Astrocyte of the spinal cord (primary cell): ENCODE measurements at regions not wholly inside any gene's neighbourhood (a gene's known extent, or its start where the extent isn't known, plus 50 kb on each side); places are given as distances from the start of the nearest gene placed in this dataset.

Experiments used
- DNase-seq: peaks from one replicate; pipeline ENCODE4 v3.0.0; 2011; ENCODE audit warnings: low read depth, low spot score
- H3K4me3 ChIP-seq: 2 replicates; pipeline ENCODE4 v1.5.1; 2011; ENCODE audit warnings: low read depth, mild to moderate bottlenecking, low read length, moderate library complexity
- in situ Hi-C: cut with HindIII; loops from 2 replicates; pipeline ENCODE4 v1.10.0; 2017; ENCODE audit warnings: low sequenced_read_pairs
- TF ChIP-seq, protein P1 (sequence below): IDR thresholded peaks from 2 replicates; pipeline ENCODE4 v1.5.1; 2012; ENCODE audit warnings: low read depth, mild to moderate bottlenecking, low read length, inconsistent platforms

DNA sequence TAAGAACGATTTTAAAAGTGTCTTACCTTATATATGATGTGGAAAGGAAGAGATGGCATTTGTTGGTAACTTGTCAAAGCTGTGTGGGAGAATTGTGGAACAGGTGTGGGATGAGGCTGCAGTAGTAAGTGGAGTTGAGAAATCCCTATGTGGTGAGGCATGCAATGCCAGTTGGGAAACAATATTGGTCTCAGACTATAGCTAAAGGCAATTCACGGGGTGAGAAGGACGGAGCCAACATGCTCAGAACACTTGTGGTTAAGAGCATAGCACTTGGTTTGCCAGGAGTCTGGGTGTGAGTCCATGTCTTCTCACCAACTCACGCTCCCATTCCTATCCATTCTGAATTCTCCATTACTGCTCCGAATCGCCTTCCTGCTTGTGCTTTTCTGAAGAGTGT lies 615.6 kb upstream of the ADAMTS9 start:
- in situ Hi-C loops, result no loop called here

DNA sequence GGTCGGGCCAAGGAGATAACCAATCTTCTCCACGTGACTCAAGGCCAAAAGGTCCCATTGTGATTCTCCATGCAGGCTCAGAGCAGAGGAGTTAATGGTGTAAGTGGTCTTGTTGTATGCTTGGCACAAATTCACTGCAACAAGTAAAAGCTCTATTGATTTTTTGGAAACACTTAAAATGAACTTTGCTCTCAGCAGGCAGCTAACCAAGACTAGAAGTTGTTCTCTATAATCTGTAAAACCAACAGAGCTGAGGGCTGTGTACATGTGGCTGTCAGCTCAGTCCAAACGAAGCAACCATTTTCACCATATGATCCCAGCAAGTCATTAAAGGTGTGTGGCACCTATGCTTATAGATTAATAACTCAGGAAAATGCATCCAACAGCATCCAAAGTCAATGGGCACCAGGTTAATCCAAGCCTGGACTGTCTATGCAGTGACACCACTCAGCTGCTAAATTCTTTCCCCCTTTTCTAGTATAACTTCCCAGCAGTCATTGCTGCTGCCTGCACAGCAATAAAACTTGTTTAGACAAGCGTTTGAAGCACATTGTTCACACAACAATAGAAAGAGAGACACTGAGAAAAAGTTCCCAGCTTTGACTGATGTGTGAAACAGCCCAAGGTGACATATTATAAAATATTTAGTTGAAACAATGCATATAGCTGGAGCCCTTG lies 603.8 kb upstream of the ADAMTS9 start:
- in situ Hi-C loops, result no loop called here
- DNase-seq, result no peak
- no peak overlapping the region for H3K4me3 ChIP-seq
- TF ChIP-seq, protein P1, sequence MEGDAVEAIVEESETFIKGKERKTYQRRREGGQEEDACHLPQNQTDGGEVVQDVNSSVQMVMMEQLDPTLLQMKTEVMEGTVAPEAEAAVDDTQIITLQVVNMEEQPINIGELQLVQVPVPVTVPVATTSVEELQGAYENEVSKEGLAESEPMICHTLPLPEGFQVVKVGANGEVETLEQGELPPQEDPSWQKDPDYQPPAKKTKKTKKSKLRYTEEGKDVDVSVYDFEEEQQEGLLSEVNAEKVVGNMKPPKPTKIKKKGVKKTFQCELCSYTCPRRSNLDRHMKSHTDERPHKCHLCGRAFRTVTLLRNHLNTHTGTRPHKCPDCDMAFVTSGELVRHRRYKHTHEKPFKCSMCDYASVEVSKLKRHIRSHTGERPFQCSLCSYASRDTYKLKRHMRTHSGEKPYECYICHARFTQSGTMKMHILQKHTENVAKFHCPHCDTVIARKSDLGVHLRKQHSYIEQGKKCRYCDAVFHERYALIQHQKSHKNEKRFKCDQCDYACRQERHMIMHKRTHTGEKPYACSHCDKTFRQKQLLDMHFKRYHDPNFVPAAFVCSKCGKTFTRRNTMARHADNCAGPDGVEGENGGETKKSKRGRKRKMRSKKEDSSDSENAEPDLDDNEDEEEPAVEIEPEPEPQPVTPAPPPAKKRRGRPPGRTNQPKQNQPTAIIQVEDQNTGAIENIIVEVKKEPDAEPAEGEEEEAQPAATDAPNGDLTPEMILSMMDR, result no peak

More for the DNA sequence above, 615.6 kb upstream of the ADAMTS9 start:
- DNase-seq, result no peak
- H3K4me3 ChIP-seq, result no peak overlapping the region
- TF ChIP-seq, protein P1, result no peak

DNA sequence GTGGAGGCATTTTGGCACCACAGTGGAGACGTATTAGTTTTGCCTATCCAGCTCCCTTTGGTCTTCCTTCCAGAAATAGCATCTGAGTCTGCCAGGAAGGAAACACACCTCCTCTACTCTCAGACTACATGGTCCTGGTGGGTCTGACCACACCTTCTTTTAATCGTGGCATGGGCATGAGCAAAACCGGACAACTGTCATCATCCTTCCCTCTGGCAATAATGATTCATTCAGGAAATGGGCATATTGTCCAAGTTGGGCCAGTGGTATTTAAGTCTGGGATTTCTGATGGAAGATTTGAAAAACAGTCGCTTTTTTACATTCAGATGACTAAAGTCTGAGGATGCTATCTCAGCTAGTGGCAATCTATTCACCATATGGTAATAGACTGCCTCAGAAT lies 601.0 kb upstream of the ADAMTS9 start:
- TF ChIP-seq, protein P1, result no peak
- in situ Hi-C loops, result no loop called here
- no peak for DNase-seq
- H3K4me3 ChIP-seq, result no peak overlapping the region

DNA sequence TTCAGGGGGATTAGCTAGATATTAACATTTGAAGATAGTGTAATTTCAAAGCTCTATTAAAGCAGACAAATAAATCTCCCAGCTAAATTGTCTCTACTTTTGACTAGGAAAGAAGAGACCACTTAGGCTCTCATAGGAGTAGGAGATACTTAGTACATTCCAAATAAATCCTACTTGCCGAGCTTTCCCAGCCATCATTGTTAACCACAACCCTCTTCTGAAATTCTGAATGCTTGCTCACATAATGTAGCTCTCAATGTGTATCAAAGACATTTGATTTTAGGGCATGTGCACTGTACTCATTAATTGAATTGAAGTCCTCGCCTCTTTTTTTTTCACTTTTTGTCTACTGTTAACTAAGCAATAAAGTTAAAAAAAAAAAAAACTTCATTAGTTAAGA lies 598.2 kb upstream of the ADAMTS9 start:
- TF ChIP-seq, protein P1, result no peak
- DNase-seq, result no peak
- in situ Hi-C loops, result no loop called here
- no peak overlapping the region for H3K4me3 ChIP-seq

DNA sequence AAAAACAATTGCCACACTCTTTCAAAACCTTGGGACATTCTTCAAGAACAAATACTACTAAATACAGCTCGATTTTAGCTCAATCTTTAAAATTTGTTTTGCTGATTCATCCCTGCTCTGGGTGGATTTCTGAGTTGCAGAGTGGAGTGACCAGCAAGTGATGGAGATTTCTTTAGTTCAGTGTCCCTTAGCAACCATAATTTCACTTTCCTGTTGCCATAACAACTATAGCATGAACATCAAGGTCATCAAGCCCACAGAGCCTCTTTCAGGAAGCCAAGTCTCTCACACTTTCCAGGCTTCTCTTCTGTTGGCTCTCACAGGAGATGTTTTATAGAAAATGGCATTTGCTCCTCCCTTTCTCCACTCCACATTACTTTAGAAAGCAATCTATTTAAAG lies 597.2 kb upstream of the ADAMTS9 start:
- DNase-seq, result no peak
- in situ Hi-C loops, result no loop called here
- no peak overlapping the region for H3K4me3 ChIP-seq
- TF ChIP-seq, protein P1, result no peak

DNA sequence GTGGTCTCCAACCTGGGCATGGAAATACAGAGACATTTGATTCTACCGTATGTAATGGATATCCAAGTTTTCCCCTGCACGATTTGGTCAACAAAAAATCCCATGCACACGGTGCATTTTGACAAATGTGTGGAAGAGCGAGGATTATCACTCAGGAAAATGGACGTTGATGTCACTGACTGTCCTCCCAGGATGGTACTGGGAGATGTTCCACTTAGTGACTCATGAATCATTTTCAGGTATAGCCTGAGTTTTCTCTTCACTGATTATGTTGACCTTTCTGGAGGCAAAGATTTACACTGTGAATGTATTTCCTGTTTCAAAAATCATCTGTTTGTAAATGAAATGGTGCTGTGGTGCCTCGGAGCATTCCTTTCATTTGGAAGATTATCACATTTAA lies 596.7 kb upstream of the ADAMTS9 start:
- no peak for DNase-seq
- in situ Hi-C loops, result no loop called here
- H3K4me3 ChIP-seq, result no peak overlapping the region
- TF ChIP-seq, protein P1, result no peak

DNA sequence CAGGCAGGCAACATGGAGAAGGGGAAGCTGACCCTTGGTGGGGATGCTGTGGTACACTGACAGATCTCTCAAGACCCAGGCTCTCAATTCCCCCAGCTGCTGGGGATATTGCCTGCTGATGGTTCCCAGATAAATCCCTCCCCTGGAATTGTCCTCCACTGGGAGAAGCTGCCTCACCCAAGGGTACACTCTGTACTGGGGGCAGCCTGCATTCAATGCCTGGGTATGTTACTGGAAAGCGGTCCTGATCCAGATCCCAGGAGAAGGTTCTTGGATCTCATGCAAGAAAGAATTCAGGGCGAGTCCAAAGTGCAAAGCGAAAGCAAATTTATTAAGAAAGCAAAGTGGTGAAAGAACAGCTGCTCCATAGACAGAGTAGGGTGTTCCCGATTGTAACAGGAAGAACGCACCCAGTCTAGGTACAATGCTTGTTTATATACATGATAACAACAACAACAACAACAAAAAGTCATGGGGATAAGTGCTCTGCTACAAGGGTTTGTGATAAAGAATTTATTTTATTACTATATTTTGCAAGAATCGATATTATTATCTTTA lies 591.5 kb upstream of the ADAMTS9 start:
- no peak overlapping the region for H3K4me3 ChIP-seq
- no peak for DNase-seq
- in situ Hi-C loops, result no loop called here
- TF ChIP-seq, protein P1, result no peak
